ENCODE measurements at regions not wholly inside any gene's neighbourhood (a gene's known extent, or its start where the extent isn't known, plus 50 kb on each side); places are given as distances from the start of the nearest gene placed in this dataset.

DNA sequence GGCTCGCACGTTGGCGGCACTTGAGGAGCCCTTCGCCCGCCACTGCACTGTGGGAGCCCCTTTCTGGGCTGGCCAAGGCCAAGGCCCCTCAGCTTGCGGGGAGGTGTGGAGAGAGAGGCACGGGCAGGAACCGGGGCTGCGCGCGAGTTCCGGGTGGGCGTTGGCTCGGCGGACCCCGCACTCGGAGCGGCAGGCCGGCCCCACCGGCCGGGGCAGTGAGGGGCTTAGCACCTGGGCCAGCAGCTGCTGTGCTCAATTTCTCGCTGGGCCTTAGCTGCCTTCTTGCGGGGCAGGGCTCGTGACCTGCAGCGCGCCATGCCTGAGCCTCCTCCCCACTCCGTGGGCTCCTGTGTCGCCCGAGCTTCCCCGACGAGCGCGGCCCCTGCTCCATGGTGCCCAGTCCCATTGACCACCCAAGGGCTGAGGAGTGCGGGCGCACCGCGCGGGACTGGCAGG lies 71.6 kb upstream of the CNTN1 start:
- TF ChIP-seq POLR2AphosphoS5 (IDR thresholded peaks at IDR 0.05; ENCODE audit: low read depth, low read length) (no peak), POLR2A (IDR thresholded peaks at IDR 0.05; ENCODE audit: low read depth, low read length) (no peak)
